ENCODE measurements at regions not wholly inside any gene's neighbourhood (a gene's known extent, or its start where the extent isn't known, plus 50 kb on each side); places are given as distances from the start of the nearest gene placed in this dataset.
A peak's percentile ranks its signal among the peaks of the same experiment; 100 is the strongest.

DNA sequence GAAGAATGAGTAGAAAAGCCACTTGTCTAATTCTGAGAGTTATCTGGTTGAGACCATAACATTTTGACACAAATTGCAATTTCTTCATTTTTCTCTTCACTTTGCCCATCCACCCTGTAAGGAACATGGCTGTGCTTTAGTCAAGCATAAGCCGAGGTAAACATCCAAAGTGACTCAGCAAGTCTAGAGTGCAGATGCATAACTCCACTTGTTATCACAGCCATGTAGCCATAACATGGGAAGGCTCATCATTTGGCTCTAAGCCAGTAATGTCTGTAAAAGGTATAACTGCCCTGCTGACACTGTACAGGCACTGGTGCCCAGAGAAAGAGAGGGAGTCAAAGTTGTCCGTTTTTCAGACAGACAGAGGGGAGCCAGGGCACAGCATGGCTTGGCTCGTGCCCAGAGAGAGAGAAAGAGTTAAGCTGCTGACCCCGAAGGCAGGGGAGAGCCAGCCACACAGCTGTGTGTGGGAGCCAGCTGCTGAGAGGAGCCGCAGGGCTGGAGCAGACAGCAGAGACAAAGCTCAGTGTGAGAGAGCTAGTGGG, 76.9 kb upstream of the EXOC1L start:
- TF ChIP-seq EZH2 (IDR thresholded peaks at IDR 0.05; ENCODE audit: borderline replicate concordance, insufficient read depth, low read length, poor library complexity, severe bottlenecking) (no peak), SMC3 (conservative IDR thresholded peaks at IDR 0.05; ENCODE audit: poor library complexity) (no peak), TAF1 (IDR thresholded peaks at IDR 0.05; ENCODE audit: low read depth) (no peak), EP300 (conservative IDR thresholded peaks at IDR 0.05; ENCODE audit: poor library complexity, severe bottlenecking) (no peak), MXI1 (conservative IDR thresholded peaks at IDR 0.05; ENCODE audit: poor library complexity, severe bottlenecking) (no peak), RAD21 (conservative IDR thresholded peaks at IDR 0.05) (no peak), POLR2AphosphoS5 (IDR thresholded peaks at IDR 0.05) (no peak)
- TF ChIP-seq, protein P1, sequence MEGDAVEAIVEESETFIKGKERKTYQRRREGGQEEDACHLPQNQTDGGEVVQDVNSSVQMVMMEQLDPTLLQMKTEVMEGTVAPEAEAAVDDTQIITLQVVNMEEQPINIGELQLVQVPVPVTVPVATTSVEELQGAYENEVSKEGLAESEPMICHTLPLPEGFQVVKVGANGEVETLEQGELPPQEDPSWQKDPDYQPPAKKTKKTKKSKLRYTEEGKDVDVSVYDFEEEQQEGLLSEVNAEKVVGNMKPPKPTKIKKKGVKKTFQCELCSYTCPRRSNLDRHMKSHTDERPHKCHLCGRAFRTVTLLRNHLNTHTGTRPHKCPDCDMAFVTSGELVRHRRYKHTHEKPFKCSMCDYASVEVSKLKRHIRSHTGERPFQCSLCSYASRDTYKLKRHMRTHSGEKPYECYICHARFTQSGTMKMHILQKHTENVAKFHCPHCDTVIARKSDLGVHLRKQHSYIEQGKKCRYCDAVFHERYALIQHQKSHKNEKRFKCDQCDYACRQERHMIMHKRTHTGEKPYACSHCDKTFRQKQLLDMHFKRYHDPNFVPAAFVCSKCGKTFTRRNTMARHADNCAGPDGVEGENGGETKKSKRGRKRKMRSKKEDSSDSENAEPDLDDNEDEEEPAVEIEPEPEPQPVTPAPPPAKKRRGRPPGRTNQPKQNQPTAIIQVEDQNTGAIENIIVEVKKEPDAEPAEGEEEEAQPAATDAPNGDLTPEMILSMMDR (IDR thresholded peaks at IDR 0.05; ENCODE audit: poor library complexity, severe bottlenecking), result no peak
- TF ChIP-seq, protein P2, sequence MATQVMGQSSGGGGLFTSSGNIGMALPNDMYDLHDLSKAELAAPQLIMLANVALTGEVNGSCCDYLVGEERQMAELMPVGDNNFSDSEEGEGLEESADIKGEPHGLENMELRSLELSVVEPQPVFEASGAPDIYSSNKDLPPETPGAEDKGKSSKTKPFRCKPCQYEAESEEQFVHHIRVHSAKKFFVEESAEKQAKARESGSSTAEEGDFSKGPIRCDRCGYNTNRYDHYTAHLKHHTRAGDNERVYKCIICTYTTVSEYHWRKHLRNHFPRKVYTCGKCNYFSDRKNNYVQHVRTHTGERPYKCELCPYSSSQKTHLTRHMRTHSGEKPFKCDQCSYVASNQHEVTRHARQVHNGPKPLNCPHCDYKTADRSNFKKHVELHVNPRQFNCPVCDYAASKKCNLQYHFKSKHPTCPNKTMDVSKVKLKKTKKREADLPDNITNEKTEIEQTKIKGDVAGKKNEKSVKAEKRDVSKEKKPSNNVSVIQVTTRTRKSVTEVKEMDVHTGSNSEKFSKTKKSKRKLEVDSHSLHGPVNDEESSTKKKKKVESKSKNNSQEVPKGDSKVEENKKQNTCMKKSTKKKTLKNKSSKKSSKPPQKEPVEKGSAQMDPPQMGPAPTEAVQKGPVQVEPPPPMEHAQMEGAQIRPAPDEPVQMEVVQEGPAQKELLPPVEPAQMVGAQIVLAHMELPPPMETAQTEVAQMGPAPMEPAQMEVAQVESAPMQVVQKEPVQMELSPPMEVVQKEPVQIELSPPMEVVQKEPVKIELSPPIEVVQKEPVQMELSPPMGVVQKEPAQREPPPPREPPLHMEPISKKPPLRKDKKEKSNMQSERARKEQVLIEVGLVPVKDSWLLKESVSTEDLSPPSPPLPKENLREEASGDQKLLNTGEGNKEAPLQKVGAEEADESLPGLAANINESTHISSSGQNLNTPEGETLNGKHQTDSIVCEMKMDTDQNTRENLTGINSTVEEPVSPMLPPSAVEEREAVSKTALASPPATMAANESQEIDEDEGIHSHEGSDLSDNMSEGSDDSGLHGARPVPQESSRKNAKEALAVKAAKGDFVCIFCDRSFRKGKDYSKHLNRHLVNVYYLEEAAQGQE (IDR thresholded peaks at IDR 0.05; ENCODE audit: borderline replicate concordance), result no peak
- Histone ChIP-seq H3K9me2 (ENCODE audit: insufficient read depth, low read length) (no peaks in the 10 kb centered on the region), H3K27me3 (ENCODE audit: insufficient read depth, low read depth, low read length) (no peaks in the 10 kb centered on the region), H3K9ac (ENCODE audit: low read length) (no peak overlapping the region), H3K9me3 (ENCODE audit: low read length) (no peaks in the 10 kb centered on the region), H3K79me2 (replicated peaks; ENCODE audit: insufficient read depth, low read length) (no peaks in the 10 kb centered on the region), H3K27ac (ENCODE audit: low read length) (no peak overlapping the region), H3K4me2 (ENCODE audit: low read length) (no peak overlapping the region), H4K20me1 (ENCODE audit: insufficient read depth) (no peaks in the 10 kb centered on the region), H2AFZ (ENCODE audit: low read depth, low read length) (no peak overlapping the region), H3K36me3 (ENCODE audit: insufficient read depth, low read length) (no peaks in the 10 kb centered on the region), H3K4me3 (ENCODE audit: low read length) (no peak overlapping the region), H3F3A (ENCODE audit: insufficient read depth, low read length, poor library complexity, severe bottlenecking) (no peaks in the 10 kb centered on the region)

DNA sequence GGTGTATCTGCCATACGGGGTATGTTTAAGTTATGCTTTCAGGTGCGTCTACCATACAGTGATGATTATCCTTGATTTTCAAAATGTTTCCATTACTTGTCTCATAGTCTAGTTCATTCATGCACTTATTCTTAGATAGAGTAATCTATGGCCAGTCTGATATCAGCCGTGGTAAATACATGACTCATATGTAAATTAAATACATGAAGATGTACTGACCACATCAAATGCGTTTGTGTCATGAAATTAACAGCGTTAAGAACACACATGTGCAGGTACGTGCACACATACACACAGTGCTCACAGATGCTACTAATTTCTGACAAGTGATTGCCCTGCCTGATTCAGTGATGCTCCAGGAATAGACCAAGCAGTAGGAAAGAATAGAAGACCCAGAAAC, 75.2 kb upstream of the EXOC1L start:
- Histone ChIP-seq H3K36me3 (ENCODE audit: insufficient read depth, low read length) (no peaks in the 10 kb centered on the region), H3K4me3 (ENCODE audit: low read length) (peak overlapping the region; percentile 6), H3K9me2 (ENCODE audit: insufficient read depth, low read length) (no peaks in the 10 kb centered on the region), H3K79me2 (replicated peaks; ENCODE audit: insufficient read depth, low read length) (no peaks in the 10 kb centered on the region), H3K9me3 (ENCODE audit: low read length) (no peaks in the 10 kb centered on the region), H4K20me1 (ENCODE audit: insufficient read depth) (no peaks in the 10 kb centered on the region), H3K4me2 (ENCODE audit: low read length) (no peak overlapping the region), H2AFZ (ENCODE audit: low read depth, low read length) (no peak overlapping the region), H3K27ac (ENCODE audit: low read length) (no peak overlapping the region), H3K27me3 (ENCODE audit: insufficient read depth, low read depth, low read length) (no peaks in the 10 kb centered on the region), H3F3A (ENCODE audit: insufficient read depth, low read length, poor library complexity, severe bottlenecking) (no peaks in the 10 kb centered on the region), H3K9ac (ENCODE audit: low read length) (no peak overlapping the region)
- TF ChIP-seq RAD21 (conservative IDR thresholded peaks at IDR 0.05), result no peak

DNA sequence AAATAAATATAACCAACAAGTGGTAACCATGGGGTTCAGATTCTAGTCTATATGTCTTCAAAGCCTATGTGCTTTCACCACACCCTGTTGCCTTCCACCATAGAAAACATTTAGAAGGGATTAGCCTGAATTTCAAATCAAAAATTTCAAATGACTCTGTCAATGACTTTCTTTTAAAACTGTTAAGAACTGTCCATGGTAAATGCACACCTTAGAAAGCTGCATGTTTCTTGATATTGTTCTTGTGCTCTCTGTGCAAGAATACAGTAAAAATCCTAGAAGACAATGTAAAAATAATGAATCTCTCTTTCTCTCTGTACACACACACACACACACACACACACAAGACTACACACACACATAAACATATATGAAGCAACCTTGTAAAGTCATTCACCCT, 74.6 kb upstream of the EXOC1L start:
- Histone ChIP-seq H3K9me2 (ENCODE audit: insufficient read depth, low read length) (no peaks in the 10 kb centered on the region), H3K79me2 (replicated peaks; ENCODE audit: insufficient read depth, low read length) (no peaks in the 10 kb centered on the region), H3K4me2 (ENCODE audit: low read length) (no peak overlapping the region), H3K27ac (ENCODE audit: low read length) (no peak overlapping the region), H3K9ac (ENCODE audit: low read length) (no peak overlapping the region), H3K9me3 (ENCODE audit: low read length) (no peaks in the 10 kb centered on the region), H3K27me3 (ENCODE audit: insufficient read depth, low read depth, low read length) (no peaks in the 10 kb centered on the region), H3K4me3 (ENCODE audit: low read length) (no peak overlapping the region), H3F3A (ENCODE audit: insufficient read depth, low read length, poor library complexity, severe bottlenecking) (no peaks in the 10 kb centered on the region), H3K36me3 (ENCODE audit: insufficient read depth, low read length) (no peaks in the 10 kb centered on the region), H4K20me1 (ENCODE audit: insufficient read depth) (no peaks in the 10 kb centered on the region), H2AFZ (ENCODE audit: low read depth, low read length) (no peak overlapping the region)
- TF ChIP-seq, protein P2 (IDR thresholded peaks at IDR 0.05; ENCODE audit: borderline replicate concordance), result no peak
- TF ChIP-seq MXI1 (conservative IDR thresholded peaks at IDR 0.05; ENCODE audit: poor library complexity, severe bottlenecking), result no peak
- TF ChIP-seq EP300 (conservative IDR thresholded peaks at IDR 0.05; ENCODE audit: poor library complexity, severe bottlenecking), result no peak
- TF ChIP-seq, protein P1 (IDR thresholded peaks at IDR 0.05; ENCODE audit: poor library complexity, severe bottlenecking), result no peak
- no peak for TF ChIP-seq POLR2AphosphoS5 (IDR thresholded peaks at IDR 0.05)
- TF ChIP-seq TAF1 (IDR thresholded peaks at IDR 0.05; ENCODE audit: low read depth), result no peak
- no peak for TF ChIP-seq RAD21 (conservative IDR thresholded peaks at IDR 0.05)
- no peak for TF ChIP-seq SMC3 (conservative IDR thresholded peaks at IDR 0.05; ENCODE audit: poor library complexity)
- no peak for TF ChIP-seq EZH2 (IDR thresholded peaks at IDR 0.05; ENCODE audit: borderline replicate concordance, insufficient read depth, low read length, poor library complexity, severe bottlenecking)

All from neural cell (in vitro differentiated cells).